NCI-H2029 treated with DMSO at 0.1 percent for 48 hours (cell line): ENCODE measurements at regions not wholly inside any gene's neighbourhood (a gene's known extent, or its start where the extent isn't known, plus 50 kb on each side); places are given as distances from the start of the nearest gene placed in this dataset.
"Not testable (repeated sequence)": the region's sequence is repeated elsewhere in the genome, so short reads cannot be mapped to it uniquely, and the experiment has no call there.

Source experiments
- DNase-seq: peaks from one replicate; lab custom pipeline; 2025; lab: John Stamatoyannopoulos, UW

DNA sequence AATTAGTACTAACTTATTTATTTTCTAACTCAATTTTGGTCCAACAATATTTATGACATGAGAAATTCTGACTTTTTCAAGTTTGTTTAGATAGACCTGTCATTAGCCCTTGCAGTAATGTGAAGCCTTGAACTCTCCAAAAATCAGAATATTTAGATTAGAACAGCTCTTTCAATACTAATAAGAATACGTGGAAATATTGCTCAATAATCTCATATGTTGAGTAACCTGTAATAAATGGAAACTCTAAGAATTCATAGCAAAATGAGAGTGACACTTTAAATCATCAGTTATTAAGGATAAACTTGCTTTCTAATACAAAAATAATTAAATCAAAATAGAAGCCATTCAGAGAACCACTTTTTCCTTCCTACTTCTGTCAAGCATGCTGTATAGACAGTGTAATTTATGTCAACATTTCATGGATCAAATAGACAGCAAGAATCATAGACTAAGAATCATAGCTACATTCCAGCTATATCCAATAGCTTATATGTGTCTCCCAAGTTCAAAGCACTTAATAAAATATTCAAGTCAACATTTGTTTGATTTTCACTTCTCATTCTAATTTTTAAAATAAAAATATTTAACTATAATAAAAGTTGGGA is 710.3 kb upstream of the SOX11 start:
- DNase-seq, result no peak

DNA sequence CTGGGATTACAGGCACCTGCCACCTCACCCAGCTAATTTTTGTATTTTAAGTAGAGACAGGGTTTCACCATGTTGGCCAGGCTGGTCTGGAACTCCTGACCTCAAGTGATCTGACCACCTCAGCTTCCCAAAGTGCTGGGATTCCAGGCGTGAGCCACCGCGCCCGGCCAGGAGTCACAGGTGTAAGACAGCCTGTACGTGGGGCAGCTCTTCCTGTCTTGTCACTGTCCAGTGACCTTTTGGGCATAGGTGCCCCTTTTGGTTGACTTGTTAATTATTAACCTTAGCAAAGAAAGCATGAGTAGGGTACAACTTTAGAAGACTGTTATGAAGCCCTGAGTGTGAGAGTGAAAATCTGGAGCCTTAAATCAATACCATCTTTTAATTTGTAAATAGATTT is 703.7 kb upstream of the SOX11 start:
- not testable (repeated sequence) for DNase-seq

DNA sequence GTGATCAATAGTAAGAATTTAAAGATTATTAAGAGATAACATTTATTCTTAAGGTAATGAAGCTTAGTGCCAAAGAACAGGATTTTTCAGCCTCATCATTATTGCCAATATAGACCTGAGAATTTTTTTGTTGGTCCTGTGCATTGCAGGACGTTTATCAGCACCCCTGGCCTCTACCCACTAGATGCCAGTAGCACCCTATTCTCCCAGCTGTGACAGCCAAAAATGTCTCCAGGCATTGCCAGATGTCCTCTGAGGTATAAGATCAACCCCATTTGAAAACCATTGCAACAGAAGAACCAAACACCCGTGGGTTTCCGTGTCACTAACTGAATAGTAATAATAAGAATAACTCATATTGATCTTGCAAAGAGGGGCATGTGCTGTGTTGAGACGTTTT is 700.0 kb upstream of the SOX11 start:
- no peak for DNase-seq

DNA sequence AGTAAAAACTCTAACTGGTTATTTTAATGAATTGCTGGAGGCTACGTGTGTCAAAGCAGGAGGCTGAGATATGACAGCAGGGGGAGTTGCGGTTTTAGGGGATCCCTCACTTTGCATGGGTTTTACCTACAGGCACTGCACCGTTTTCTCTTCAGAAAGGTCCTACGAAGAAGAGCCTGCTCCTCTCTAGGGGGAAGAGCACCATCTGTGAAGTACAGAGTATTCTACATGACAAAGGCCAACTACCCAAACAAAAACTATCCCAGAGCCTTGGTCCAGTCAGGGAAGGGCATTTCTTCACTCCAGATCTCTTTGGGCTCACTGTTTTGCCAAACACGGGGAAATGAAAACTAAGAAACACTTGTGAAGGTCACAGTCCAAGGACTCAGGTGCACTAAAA is 696.7 kb upstream of the SOX11 start:
- DNase-seq, result no peak

DNA sequence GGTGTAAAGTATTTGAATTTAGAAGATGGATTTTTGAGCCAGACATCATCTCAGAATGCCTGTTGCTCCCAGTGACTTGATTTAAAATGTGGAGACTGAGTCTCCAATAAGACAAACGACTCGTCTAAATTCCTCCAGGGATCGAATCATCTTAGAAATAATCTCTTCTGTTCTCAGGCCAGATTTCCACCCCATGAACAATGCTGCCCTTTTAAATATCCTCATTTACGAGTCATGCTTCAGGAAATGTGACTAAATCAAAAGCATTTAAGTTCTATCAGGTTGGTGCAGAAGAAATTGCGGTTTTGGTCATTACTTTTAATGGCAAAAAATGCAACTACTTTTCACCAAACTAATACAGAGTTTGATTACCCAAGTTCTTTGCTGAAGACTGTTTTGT is 684.6 kb upstream of the SOX11 start:
- no peak for DNase-seq

DNA sequence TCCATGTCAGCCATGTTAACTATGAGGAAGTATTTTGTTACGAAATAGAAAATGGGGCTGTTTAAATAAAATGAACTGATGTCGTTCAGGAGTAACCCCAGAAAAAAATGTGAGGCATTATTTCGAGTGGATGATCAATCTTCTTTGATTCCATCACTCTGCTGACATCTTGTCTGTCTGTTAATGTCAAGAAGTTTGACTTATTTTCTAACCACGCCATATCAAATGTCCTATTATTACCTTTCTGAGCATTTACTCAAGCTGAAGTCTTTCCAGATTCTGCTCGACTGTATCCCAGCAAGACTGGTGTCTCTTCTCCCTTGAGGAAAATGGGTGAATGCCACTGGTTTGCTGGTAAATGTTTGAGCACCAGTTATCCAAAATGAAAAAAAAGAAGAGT is 672.9 kb upstream of the SOX11 start:
- no peak for DNase-seq

DNA sequence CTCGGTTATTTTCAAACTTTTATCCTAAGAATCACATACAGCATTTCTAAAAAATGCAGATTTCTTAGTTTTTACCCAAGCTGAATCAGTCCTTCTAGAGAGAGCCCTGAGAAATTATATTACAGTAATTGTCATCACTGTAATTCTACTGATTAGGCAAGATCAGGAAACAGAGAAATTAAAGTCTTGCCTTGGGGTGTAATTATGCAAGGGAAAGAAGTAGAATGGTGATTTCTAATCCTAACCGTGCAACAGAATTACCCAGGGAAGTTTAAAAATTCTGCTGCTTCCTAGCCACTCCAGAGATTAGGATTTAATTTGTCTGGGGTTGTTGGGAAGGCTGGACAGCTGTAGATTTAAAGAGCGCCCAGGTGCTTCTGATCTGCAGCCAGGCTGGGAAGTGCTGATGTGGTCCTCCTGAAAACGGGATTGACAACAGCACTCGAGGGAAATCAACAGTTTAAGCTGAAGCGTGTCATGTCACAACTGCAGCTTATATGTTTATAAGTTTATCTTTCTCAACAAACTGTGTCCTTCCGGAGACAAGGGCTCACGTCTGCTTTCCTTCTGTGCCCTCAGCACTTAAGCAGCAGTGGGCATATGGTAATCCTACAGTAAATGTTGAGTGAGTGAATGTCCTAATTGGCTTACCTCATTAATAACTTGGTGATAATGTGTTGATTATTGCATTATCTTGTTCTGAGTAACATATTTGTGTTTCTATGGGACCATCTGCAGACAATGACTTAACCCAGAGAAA is 671.9 kb upstream of the SOX11 start:
- DNase-seq, result no peak

DNA sequence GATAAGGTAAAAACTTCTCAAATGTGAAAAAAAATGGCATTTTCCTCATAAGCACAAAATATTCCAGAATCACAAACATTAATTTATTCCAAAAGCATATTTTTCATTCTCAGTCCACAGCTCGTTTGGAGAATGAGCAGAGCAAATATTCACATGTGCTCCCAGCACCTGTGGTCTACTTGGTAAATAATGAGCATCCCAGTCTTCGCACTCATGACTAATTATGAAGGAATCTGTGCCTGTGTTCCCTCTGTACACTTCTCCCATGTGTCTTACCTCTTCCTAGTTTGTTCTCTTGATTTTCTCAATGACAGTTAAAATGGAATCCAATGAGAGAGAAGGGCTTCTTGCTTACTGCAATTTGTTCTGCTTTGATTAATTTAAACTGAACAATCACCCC is 671.0 kb upstream of the SOX11 start:
- no peak for DNase-seq

DNA sequence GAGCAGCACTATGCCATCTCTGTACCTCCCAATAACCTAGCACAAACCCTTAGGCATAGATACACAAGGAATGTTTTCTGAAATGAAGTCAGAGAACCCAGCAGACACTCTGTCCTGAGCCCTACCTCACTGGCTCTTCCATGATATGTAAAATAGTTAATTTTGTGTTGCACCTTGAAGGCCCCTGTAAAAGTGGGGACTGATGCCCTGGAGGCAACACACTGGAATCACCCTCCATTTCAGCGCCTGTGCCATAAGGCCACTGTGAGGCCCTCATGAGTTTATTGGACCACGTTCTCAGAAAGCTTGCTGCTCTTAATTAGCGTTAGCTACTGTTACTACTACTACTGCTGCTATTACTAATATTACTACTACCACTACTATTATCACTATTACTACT is 670.1 kb upstream of the SOX11 start:
- no peak for DNase-seq

DNA sequence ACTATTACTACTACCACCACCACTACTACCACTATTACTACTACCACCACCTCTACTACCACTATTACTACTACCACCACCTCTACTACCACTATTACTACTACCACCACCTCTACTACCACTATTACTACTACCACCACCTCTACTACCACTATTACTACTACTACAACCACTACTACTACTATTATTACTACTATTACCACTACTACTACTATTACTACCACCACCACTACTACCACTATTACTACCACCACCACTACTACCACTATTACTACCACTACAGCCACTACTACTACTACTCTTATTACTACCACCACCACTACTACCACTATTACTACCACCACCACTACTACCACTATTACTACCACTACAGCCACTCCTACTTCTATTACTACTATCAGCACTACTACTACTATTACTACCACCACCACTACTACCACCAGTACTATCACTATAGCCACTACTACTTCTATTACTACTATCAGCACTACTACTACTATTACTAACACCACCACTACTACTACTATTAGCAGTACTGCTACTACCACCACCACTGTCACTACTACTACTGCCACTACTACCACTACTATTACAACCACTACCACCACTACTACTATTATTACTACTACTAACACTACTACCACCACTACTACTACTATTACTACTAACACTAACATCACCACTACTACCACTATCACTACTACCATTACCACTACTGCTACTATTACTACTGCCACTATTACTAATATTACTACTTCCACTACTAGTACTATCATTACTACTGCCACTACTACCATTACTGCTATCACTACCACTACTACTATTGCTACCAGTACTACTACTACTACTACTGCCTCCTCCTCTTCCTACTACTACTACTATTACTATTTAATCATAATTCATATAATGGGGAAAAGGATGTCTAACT is 669.2 kb upstream of the SOX11 start:
- not testable (repeated sequence) for DNase-seq

DNA sequence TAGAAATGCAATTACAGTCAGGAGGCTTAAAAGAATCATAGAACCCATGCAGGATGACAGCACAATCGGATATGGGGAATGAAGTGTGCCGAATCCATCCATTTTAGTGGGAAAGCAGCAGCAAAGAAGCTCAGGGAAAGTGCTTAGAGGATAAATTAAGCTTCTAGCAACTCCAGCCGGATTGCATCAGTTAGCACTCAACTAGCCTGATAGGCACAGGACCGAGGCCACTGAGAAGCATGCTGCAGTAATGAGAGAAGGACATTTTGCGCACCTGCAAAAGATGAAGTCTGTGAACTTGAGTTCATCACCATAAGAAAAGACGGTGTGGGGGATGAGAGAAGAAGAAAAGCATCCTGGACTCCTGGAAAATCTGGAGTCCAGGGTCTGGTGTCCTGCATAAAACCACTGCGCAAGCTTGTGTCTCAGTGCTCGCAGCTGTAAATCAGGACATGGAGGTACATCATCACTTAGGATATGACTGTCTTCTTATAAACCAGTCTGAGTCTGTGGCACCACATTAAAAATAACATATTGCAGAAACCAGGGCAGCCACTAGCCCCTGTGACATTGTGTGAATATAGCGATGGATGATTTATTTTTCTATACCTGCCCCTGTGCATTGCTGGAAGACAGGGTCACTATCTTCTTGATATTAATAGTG is 665.5 kb upstream of the SOX11 start:
- DNase-seq, result no peak

DNA sequence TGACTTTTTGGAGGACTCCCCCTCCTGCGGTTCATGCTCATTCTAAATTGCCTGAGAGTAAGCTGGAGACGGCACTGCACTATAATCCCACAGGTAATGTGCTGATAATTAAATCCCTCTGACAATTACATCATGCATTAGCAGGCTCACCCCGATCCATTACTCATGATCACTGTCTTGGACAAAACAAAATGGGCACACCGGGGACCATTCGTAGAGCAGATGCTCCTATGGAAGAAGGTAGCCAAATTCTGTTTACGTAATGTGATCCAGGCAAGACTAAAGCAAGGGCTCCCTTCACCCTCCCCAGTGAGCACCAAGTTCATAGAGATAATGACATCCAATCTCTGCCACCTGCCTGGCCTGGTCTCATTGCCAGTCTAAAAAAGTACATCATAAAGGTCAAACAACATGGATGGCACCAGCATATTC is 657.1 kb upstream of the SOX11 start:
- no peak for DNase-seq

DNA sequence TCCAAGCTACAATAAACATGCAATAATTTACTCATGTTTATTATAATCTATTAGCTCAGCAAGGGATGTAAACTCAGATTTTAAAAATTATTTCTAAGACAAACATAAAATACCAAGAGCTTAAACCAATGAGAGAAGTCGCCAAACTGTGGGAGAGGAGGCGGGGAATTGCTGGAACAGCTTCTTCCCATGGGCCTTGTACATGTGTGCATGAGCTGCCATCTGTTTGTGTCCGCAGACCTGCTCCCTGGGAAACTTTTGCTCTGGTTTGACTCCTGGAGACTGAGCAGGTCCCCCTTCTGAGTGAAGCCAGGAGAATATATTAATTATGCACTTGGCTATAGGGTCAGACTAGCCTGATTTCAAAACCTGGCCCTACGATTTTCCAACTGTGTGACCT is 655.9 kb upstream of the SOX11 start:
- no peak for DNase-seq

DNA sequence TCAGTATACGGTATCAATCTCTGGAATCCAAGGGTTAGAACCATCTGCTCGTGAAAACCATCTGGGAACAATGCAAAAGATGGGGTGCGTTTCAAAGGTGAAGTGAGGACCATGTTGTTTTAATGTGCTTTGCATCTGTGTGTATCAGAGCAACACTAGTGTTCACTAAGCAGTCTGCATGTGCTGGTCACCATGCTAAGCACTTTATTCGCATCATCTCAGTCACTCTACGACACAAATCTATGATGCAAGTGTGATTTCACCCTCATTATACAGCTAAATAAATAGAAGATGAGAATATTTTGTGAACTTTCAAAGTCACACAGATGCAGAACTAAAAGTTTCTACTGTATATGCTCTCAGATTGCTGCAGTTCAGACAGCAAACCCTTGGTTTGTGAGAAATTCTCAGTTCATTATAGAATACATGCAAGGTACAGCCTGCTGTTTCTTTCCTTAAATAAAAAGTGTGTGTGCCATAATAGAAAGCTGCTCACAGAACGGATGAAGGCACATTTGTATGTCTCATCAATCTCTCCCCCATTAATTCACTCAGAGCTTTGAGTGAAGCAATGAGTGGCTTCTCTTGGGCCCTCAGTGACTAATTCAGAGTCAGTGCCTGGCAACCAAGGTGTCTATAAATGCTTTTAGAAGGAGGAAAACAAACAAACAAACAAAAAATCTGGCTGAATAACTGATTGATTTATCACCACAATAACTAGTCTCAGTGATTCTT is 652.8 kb upstream of the SOX11 start:
- no peak for DNase-seq

DNA sequence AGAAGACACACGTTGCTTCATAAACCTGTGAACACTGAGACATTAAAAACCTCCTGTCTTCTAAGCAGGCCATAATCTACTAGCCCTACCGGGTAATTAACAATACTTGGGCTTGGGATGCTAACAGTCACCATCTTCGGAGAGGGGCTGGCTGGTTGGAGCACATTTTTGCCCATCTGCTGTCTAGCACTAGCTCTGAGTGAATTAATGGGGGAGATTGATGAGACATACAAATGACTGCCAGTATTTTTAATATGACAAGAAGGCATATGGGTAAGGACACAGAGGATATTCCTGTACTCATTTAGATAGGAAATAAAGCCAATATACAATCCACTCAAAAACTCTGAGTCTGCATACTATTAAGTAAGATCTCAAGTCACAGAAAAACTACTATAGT is 651.6 kb upstream of the SOX11 start:
- DNase-seq, result no peak

DNA sequence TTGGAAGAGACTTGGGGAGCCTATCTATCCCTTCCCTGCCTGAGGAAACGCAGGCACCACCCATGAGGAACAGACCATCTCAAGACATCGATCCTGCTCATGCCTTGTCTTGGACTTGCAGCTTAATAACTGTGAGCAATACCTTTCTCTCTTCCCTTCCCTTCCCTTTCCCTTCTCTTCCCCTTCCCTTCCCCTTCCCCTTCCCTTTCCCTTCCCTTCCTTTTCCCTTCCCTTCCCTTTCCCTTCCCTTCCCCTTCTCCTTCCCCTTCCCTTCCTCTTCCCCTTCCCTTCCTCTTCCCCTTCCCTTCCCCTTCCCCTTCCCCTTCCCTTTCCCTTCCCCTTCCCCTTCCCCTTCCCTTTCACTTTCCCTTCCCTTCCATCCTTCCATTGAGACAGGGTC is 650.7 kb upstream of the SOX11 start:
- no peak for DNase-seq

DNA sequence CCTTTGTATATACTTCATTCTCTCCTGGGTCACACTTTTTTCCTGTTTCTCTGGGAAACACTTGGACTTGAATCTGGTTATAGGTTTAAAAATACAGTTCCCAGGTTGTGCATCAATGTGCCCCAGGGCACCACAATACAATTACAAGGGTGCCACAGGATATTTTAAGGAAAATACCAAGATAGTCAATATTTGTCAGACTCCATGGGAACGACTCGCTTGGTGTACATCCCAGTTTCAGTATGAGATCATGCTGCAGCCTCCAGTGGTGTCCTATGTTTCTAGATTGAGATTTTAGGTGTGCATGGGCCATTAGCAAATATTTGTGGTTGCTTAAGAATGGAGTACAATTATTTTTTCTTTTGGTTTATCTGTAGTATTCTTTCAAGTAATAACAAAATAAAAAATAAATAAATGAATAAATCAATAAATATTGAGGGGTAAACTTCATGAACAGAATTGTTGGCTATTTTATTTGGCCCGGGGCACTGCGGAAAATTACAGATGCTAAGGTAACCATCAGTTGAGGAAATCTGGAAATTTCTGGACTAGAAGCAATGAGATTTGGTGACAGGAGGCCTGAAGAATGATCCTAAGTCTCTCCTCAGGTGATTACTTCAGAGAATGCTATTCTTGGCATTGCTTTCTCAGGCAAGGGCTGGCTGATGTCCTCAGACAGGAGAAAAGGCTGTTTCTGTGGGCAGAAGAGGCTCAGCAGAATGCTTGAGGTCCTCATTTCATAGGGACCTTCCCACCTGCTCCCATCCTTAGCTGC is 649.3 kb upstream of the SOX11 start:
- no peak for DNase-seq

DNA sequence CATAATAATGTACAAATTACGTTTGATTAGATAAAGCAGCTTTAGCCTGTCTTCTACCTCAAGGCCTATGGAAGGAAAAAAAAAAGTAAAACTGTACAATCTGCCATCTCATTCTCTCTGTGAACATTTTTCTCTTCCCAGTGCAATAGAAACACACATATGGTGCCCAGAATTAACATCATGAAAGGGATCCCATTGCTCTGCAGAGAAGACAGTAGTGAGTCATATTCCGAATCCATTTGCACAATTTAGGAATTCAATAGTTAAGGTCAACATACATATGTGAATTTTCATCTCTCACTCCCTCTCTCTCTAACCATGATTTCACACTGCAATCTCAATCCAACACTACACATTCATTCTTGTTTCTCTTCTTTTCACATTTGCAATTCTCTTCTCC is 640.9 kb upstream of the SOX11 start:
- DNase-seq, result no peak

DNA sequence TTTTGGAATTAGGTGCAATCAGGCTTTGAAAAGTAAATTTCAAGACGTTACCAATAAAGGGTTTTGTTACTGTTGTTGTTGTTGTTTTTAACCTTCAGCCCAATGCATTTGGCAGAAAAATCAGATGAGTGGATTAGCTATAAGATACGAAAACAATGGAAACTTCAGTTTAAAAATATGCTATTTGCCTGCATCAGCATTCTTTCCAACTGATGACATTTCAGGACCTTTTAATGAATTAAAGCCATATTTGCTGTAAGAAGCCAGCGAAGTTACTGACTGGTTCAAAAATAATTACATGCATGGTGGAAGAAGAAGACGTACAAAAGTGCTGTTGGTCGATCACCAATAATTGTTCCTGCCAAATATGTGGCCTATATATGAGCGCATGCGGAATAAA is 639.3 kb upstream of the SOX11 start:
- no peak for DNase-seq

DNA sequence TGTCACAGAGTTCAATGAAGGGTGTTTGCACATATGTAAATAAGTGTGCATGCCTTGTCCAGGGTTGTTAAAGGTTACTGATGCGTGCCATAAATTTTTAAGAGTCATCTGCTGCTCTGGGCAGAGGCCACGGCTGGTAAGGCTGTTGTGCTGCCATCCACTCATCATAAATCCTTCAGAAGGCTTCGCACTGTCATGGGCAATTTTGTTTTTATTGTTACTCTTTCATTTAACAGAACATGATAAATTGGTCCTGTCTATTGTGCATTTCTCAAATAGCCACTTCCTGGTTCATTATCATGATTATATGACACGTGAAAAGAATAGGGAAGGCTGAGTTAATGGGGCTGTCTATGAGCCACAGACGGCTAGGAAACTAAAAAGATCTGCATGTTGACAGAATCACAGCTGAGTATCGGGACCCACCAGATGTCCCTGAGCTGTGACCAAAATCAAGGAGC is 634.3 kb upstream of the SOX11 start:
- DNase-seq, result peak; percentile 82

DNA sequence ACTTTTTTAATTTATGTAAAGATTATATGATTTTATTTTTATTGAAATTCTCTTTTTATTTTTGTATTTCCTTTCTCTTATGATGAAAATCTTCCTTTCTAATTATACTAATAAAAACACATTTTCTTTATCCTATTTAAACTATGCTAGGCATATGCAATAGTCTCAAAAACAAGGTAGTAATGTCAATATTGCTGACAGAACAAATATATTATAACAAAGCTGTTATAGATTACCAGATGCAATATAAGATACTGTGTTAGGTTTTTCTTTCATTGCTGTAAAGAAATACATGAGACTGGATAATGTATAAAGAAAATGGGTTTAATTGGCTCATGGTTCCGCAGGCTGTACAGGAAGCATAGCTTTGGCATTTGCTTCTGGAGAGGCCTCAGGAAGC is 631.2 kb upstream of the SOX11 start:
- no peak for DNase-seq
